ENCODE measurements at regions not wholly inside any gene's neighbourhood (a gene's known extent, or its start where the extent isn't known, plus 50 kb on each side); places are given as distances from the start of the nearest gene placed in this dataset.

DNA sequence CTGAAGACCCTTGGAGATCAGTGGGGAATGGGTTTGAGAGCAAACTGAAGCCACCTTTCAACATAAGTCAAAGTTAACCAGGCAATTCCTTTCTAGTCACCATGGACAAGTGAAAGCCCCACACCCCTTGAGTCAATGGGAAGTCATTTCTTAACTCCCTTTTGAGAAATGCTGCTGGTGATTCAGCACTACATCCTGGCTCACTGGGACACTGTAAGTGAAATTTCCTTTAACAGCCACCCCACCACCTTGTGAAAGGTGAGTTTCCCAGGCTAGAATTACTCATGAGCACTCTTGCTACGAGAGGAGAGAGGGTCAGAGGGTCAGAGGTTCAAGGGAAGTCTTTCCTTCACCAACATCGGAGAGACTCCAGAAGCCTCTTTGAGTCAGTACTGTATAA lies 93.3 kb upstream of the MARCKS start:
- TF ChIP-seq SRF (IDR thresholded peaks at IDR 0.05; ENCODE audit: low read depth) (0 out of 2 replicates have a peak, but pooled peaks have one; percentile 20), EGR1 (IDR thresholded peaks at IDR 0.05; ENCODE audit: low read depth) (no peak), CEBPB (IDR thresholded peaks at IDR 0.05; ENCODE audit: low read depth) (peak; percentile 58), CBX3 (IDR thresholded peaks at IDR 0.05; ENCODE audit: low read depth) (no peak; the same call in 1 of the 2 replicates), ZNF274 (IDR thresholded peaks at IDR 0.05; ENCODE audit: low read depth, low read length) (no peak), SP1 (IDR thresholded peaks at IDR 0.05; ENCODE audit: low read depth) (peak; percentile 51), EZH2 (IDR thresholded peaks at IDR 0.05) (no peak), POLR2AphosphoS5 (IDR thresholded peaks at IDR 0.05; ENCODE audit: low read depth, low read length) (no peak), SIN3A (IDR thresholded peaks at IDR 0.05; ENCODE audit: low read depth) (no peak), EZH2phosphoT487 (IDR thresholded peaks at IDR 0.05; ENCODE audit: borderline replicate concordance) (no peak), RAD21 (IDR thresholded peaks at IDR 0.05; ENCODE audit: low read depth) (0 out of 2 replicates have a peak, but pooled peaks have one; percentile 4), FOSL1 (IDR thresholded peaks at IDR 0.05; ENCODE audit: low read depth) (peak; percentile 63)
- TF ChIP-seq, protein P1, sequence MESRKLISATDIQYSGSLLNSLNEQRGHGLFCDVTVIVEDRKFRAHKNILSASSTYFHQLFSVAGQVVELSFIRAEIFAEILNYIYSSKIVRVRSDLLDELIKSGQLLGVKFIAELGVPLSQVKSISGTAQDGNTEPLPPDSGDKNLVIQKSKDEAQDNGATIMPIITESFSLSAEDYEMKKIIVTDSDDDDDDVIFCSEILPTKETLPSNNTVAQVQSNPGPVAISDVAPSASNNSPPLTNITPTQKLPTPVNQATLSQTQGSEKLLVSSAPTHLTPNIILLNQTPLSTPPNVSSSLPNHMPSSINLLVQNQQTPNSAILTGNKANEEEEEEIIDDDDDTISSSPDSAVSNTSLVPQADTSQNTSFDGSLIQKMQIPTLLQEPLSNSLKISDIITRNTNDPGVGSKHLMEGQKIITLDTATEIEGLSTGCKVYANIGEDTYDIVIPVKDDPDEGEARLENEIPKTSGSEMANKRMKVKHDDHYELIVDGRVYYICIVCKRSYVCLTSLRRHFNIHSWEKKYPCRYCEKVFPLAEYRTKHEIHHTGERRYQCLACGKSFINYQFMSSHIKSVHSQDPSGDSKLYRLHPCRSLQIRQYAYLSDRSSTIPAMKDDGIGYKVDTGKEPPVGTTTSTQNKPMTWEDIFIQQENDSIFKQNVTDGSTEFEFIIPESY (IDR thresholded peaks at IDR 0.05; ENCODE audit: extremely low read depth, insufficient replicate concordance, low read length): no peak
- TF ChIP-seq, protein P2, sequence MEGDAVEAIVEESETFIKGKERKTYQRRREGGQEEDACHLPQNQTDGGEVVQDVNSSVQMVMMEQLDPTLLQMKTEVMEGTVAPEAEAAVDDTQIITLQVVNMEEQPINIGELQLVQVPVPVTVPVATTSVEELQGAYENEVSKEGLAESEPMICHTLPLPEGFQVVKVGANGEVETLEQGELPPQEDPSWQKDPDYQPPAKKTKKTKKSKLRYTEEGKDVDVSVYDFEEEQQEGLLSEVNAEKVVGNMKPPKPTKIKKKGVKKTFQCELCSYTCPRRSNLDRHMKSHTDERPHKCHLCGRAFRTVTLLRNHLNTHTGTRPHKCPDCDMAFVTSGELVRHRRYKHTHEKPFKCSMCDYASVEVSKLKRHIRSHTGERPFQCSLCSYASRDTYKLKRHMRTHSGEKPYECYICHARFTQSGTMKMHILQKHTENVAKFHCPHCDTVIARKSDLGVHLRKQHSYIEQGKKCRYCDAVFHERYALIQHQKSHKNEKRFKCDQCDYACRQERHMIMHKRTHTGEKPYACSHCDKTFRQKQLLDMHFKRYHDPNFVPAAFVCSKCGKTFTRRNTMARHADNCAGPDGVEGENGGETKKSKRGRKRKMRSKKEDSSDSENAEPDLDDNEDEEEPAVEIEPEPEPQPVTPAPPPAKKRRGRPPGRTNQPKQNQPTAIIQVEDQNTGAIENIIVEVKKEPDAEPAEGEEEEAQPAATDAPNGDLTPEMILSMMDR (IDR thresholded peaks at IDR 0.05 in 2 of 3, conservative IDR thresholded peaks at IDR 0.05 in 1 of 3; ENCODE audit: borderline replicate concordance in 1 of 3, insufficient read depth in 1 of 3, low read depth in 2 of 3, low read length in 2 of 3): no peak
- TF ChIP-seq, protein P3, sequence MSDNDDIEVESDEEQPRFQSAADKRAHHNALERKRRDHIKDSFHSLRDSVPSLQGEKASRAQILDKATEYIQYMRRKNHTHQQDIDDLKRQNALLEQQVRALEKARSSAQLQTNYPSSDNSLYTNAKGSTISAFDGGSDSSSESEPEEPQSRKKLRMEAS (IDR thresholded peaks at IDR 0.05): no peak
- TF ChIP-seq, protein P4, sequence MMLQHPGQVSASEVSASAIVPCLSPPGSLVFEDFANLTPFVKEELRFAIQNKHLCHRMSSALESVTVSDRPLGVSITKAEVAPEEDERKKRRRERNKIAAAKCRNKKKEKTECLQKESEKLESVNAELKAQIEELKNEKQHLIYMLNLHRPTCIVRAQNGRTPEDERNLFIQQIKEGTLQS (IDR thresholded peaks at IDR 0.05): no peak
- peak; percentile 49; the same call in 1 of the 2 replicates for ATAC-seq
- Histone ChIP-seq H3K79me2 (ENCODE audit: insufficient read depth, low read length) (no peaks in the 10 kb centered on the region), H3K36me3 (ENCODE audit: control insufficient read depth in 1 of 2, insufficient read depth in 2 of 2, low read length in 2 of 2) (no peaks in the 10 kb centered on the region), H3K27me3 (ENCODE audit: insufficient read depth, low read length) (no peaks in the 10 kb centered on the region), H3K9me2 (ENCODE audit: insufficient read depth) (no peaks in the 10 kb centered on the region), H3K4me1 (ENCODE audit: control insufficient read depth in 1 of 2, insufficient read depth in 2 of 2, low read length in 2 of 2) (peaks cover 0 to 12% of the 10 kb centered on the region in 2 experiments; a peak in 2 of 4 replicates), H3K4me3 (replicated peaks in 1 of 2; ENCODE audit: low read depth in 1 of 2, low read length in 2 of 2) (no peak overlapping the region), H3K4me2 (ENCODE audit: low read length) (peak overlapping the region; percentile 43), H3K9ac (ENCODE audit: low read length) (no peak overlapping the region), H4K20me1 (ENCODE audit: insufficient read depth) (no peaks in the 10 kb centered on the region), H3K27ac (ENCODE audit: low read depth, low read length) (no peak overlapping the region), H2AFZ (ENCODE audit: low read depth, low read length, poor library complexity, severe bottlenecking) (peak overlapping the region; percentile 93), H3K9me3 (ENCODE audit: control insufficient read depth in 1 of 2, insufficient read depth in 1 of 2, low read depth in 1 of 2, low read length in 2 of 2) (no peaks in the 10 kb centered on the region)
- POLR2A ChIA-PET: no interaction called here
- BruUV-seq (replicated peaks): no TSS peak
- RAD21 ChIA-PET (ENCODE audit: low non-redundant PET in 1 of 2, low total read pairs in 2 of 2, uncharacterized antibody in 2 of 2, unreplicated experiment in 2 of 2): no interaction called here
- CTCF ChIA-PET: no interaction called here
- intact Hi-C loops (cut with micrococcal nuclease): no loop called here
- DNase-seq (ENCODE audit: low read depth, low spot score): peak; percentile 22
